H9 (cell line): ENCODE measurements at regions not wholly inside any gene's neighbourhood (a gene's known extent, or its start where the extent isn't known, plus 50 kb on each side); places are given as distances from the start of the nearest gene placed in this dataset.

ENCODE experiments used
- DNase-seq: peaks from one replicate; pipeline ENCODE4 v3.0.0-alpha.2; 2017
- H2AFZ ChIP-seq: one replicate; pipeline ENCODE4 v1.6.1; 2013; ENCODE audit warnings: mild to moderate bottlenecking, low read length, control low read depth, moderate library complexity
- H2AK5ac ChIP-seq: 2 replicates; pipeline ENCODE4 v1.6.1; 2013; ENCODE audit warnings: low read length, control low read depth, mixed read lengths; ENCODE audit not compliant: insufficient read length
- H2BK120ac ChIP-seq: one replicate; pipeline ENCODE4 v1.6.1; 2013; ENCODE audit warnings: low read depth, mild to moderate bottlenecking, low read length, control low read depth, inconsistent platforms; ENCODE audit not compliant: poor library complexity, severe bottlenecking
- H2BK12ac ChIP-seq: 2 replicates; pipeline ENCODE4 v1.6.1; 2013; ENCODE audit warnings: low read length, control low read depth, mixed read lengths, low read depth; ENCODE audit not compliant: insufficient read length
- H2BK15ac ChIP-seq: 2 replicates; pipeline ENCODE4 v1.6.1; 2013; ENCODE audit warnings: low read depth, low read length, control low read depth
- H2BK20ac ChIP-seq: one replicate; pipeline ENCODE4 v1.6.1; 2013; ENCODE audit warnings: low read depth, mild to moderate bottlenecking, low read length, control low read depth, inconsistent platforms; ENCODE audit not compliant: poor library complexity, severe bottlenecking
- H2BK5ac ChIP-seq: 2 replicates; pipeline ENCODE4 v1.6.1; 2013; ENCODE audit warnings: low read length, control low read depth, mixed read lengths; ENCODE audit not compliant: insufficient read length
- H3K14ac ChIP-seq: 2 replicates; pipeline ENCODE4 v1.6.1; 2013; ENCODE audit warnings: low read length, control low read depth; ENCODE audit not compliant: insufficient read depth
- H3K18ac ChIP-seq: 2 replicates; pipeline ENCODE4 v1.6.1; 2013; ENCODE audit warnings: low read depth, mild to moderate bottlenecking, mixed read lengths, low read length, control low read depth; ENCODE audit not compliant: insufficient read length
- H3K23ac ChIP-seq: 2 replicates; pipeline ENCODE4 v1.6.1; 2013; ENCODE audit warnings: low read length, control low read depth, mixed read lengths, low read depth; ENCODE audit not compliant: insufficient read length
- H3K23me2 ChIP-seq: 2 replicates; pipeline ENCODE4 v1.6.1; 2013; ENCODE audit warnings: low read depth, mild to moderate bottlenecking, mixed read lengths, low read length, control low read depth; ENCODE audit not compliant: insufficient read length, poor library complexity, severe bottlenecking
- H3K27ac ChIP-seq: 2 replicates; pipeline ENCODE4 v1.5.1; 2013; ENCODE audit warnings: low read length, control low read depth, mixed read lengths, low read depth; ENCODE audit not compliant: insufficient read length
- H3K27me3 ChIP-seq: 2 replicates; pipeline ENCODE4 v1.6.1; 2013; ENCODE audit warnings: low read length, control low read depth, inconsistent platforms; ENCODE audit not compliant: insufficient read depth
- H3K4ac ChIP-seq: 2 replicates; pipeline ENCODE4 v1.6.1; 2013; ENCODE audit warnings: low read depth, mild to moderate bottlenecking, control low read depth, inconsistent platforms, low read length, moderate library complexity
- H3K4me1 ChIP-seq: 2 replicates; pipeline ENCODE4 v1.6.1; 2013; ENCODE audit warnings: low read length, control low read depth, inconsistent platforms; ENCODE audit not compliant: insufficient read depth
- H3K4me2 ChIP-seq: 2 replicates; pipeline ENCODE4 v1.6.1; 2013; ENCODE audit warnings: low read length, control low read depth, mixed read lengths; ENCODE audit not compliant: insufficient read length, insufficient read depth
- H3K56ac ChIP-seq: 2 replicates; pipeline ENCODE4 v1.6.1; 2013; ENCODE audit warnings: low read depth, mild to moderate bottlenecking, mixed read lengths, low read length, control low read depth; ENCODE audit not compliant: insufficient read length
- H3K79me1 ChIP-seq: 2 replicates; pipeline ENCODE4 v1.6.1; 2013; ENCODE audit warnings: low read depth, mild to moderate bottlenecking, moderate library complexity, low read length, control low read depth, inconsistent platforms; ENCODE audit not compliant: insufficient read depth, poor library complexity, severe bottlenecking
- H3K79me2 ChIP-seq: 2 replicates; pipeline ENCODE4 v1.6.1; 2013; ENCODE audit warnings: low read length, control low read depth, inconsistent platforms; ENCODE audit not compliant: insufficient read depth
- H3K9ac ChIP-seq: 2 replicates; pipeline ENCODE4 v1.6.1; 2013; ENCODE audit warnings: low read length, control low read depth, mixed read lengths; ENCODE audit not compliant: insufficient read length; ENCODE audit errors: extremely low read depth
- H3K9me3 ChIP-seq: one replicate; pipeline ENCODE4 v1.6.1; 2013; ENCODE audit warnings: low read depth, low read length, inconsistent platforms; ENCODE audit not compliant: control insufficient read depth
- H3T11ph ChIP-seq: one replicate; pipeline ENCODE4 v1.6.1; 2013; ENCODE audit warnings: mild to moderate bottlenecking, low read length, control low read depth, inconsistent platforms
- H4K20me1 ChIP-seq: one replicate; pipeline ENCODE4 v1.6.1; 2013; ENCODE audit not compliant: control insufficient read depth, insufficient read length, insufficient read depth
- H4K5ac ChIP-seq: 2 replicates; pipeline ENCODE4 v1.6.1; 2013; ENCODE audit warnings: low read depth, mild to moderate bottlenecking, mixed read lengths, low read length, control low read depth; ENCODE audit not compliant: insufficient read length
- H4K8ac ChIP-seq: replicated peaks from 2 replicates; pipeline ENCODE4 v1.6.1; 2013; ENCODE audit warnings: low read length, control low read depth, mixed read lengths, low read depth; ENCODE audit not compliant: insufficient read length
- H4K91ac ChIP-seq: 2 replicates; pipeline ENCODE4 v1.6.1; 2013; ENCODE audit warnings: low read depth, mild to moderate bottlenecking, moderate library complexity, mixed read lengths, low read length, control low read depth; ENCODE audit not compliant: insufficient read length
- H3K27ac Mint-ChIP-seq, 3 experiments: 2 replicates in 2 of 3; 3 replicates in 1 of 3; pipeline ENCODE4 v1.8.0; 2020 to 2021; ENCODE audit warnings: mixed read lengths in 3 of 3, mild to moderate bottlenecking in 1 of 3, moderate library complexity in 1 of 3
- H3K27me3 Mint-ChIP-seq: 2 replicates; pipeline ENCODE4 v1.8.0; 2021; ENCODE audit warnings: low read depth, mild to moderate bottlenecking, moderate library complexity, mixed read lengths
- H3K36me3 Mint-ChIP-seq, 3 experiments: 2 replicates in 2 of 3; 3 replicates in 1 of 3; pipeline ENCODE4 v1.8.0; 2020 to 2021; ENCODE audit warnings: low read depth in 3 of 3, mixed read lengths in 3 of 3; ENCODE audit not compliant: insufficient read depth in 1 of 3
- H3K4me1 Mint-ChIP-seq, 2 experiments: 2 replicates each; pipeline ENCODE4 v1.8.0; 2020; ENCODE audit warnings: mixed read lengths in 2 of 2
- H3K4me3 Mint-ChIP-seq, 2 experiments: 2 replicates in 1 of 2; 3 replicates in 1 of 2; pipeline ENCODE4 v1.8.0; 2020 to 2021; ENCODE audit warnings: mild to moderate bottlenecking in 2 of 2, mixed read lengths in 2 of 2, moderate library complexity in 1 of 2
- H3K9me3 Mint-ChIP-seq, 2 experiments: 2 replicates in 1 of 2; 3 replicates in 1 of 2; pipeline ENCODE4 v1.8.0; 2020; ENCODE audit warnings: mild to moderate bottlenecking in 2 of 2, mixed read lengths in 2 of 2, moderate library complexity in 1 of 2
- WGBS: extraction: QIAGEN DNeasy Blood & Tissue Kit; methylation state at CpG from one replicate; pipeline ENCODE4 v1.1.7; 2013; ENCODE audit warnings: missing lambda C conversion rate, low lambda C conversion rate, mixed read lengths; ENCODE audit not compliant: insufficient read length; ENCODE audit errors: extremely low coverage; 5-methylcytosine and 5-hydroxymethylcytosine counted together
- TF ChIP-seq, protein P1 (sequence below): fragments of 200-600 bp; sonication (generic); conservative IDR thresholded peaks from 3 replicates; pipeline ENCODE4 v1.8.0; 2021; ENCODE audit warnings: antibody characterized with exemption, mild to moderate bottlenecking

DNA sequence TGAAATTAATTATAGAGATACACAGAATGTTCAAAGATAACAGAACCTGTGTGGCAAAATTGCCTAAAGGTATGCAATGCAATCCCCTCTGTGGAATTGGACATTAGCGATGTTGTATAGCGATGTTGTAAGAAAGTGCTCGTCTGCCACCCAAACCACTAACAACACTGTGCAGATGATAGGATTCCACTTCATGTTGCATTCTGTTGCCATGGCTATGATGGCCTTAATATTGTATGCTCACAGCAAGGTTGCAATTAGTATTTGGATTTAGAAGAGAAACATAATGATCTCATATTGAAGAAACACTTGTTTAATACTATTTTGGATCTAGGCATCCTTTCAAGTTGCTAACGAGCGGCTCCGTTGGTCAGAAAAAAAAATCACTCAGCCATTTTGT is 260.3 kb downstream of the BCAT1 start:
- Histone ChIP-seq H3K27me3 (no peaks in the 10 kb centered on the region), H3K9ac (no peak overlapping the region), H2AFZ (no peak overlapping the region), H3K23ac (no peak overlapping the region), H2BK20ac (no peak overlapping the region), H3K4me2 (no peak overlapping the region), H3K79me1 (no peaks in the 10 kb centered on the region), H2BK15ac (no peak overlapping the region), H2AK5ac (no peak overlapping the region), H4K8ac (no peak overlapping the region), H4K5ac (no peak overlapping the region), H3K18ac (no peak overlapping the region), H3T11ph (no peak overlapping the region), H4K20me1 (no peaks in the 10 kb centered on the region), H3K79me2 (no peaks in the 10 kb centered on the region), H3K27ac (no peak overlapping the region), H2BK5ac (no peak overlapping the region), H3K14ac (no peak overlapping the region), H3K4me1 (peaks cover 4% of the 10 kb centered on the region; the same call in 1 of the 2 replicates), H3K56ac (no peak overlapping the region), H3K9me3 (no peaks in the 10 kb centered on the region), H2BK120ac (no peak overlapping the region), H2BK12ac (no peak overlapping the region), H3K23me2 (no peaks in the 10 kb centered on the region), H4K91ac (no peak overlapping the region), H3K4ac (no peak overlapping the region)
- H3K4me3 Mint-ChIP-seq: no peak overlapping the region
- peaks cover 17 to 19% of the 10 kb centered on the region in 2 experiments for H3K4me1 Mint-ChIP-seq
- no peak overlapping the region for H3K27ac Mint-ChIP-seq
- no CpG with 5 or more reads among the region's 6 CpGs for WGBS
- no peaks in the 10 kb centered on the region for H3K36me3 Mint-ChIP-seq
- TF ChIP-seq, protein P1, sequence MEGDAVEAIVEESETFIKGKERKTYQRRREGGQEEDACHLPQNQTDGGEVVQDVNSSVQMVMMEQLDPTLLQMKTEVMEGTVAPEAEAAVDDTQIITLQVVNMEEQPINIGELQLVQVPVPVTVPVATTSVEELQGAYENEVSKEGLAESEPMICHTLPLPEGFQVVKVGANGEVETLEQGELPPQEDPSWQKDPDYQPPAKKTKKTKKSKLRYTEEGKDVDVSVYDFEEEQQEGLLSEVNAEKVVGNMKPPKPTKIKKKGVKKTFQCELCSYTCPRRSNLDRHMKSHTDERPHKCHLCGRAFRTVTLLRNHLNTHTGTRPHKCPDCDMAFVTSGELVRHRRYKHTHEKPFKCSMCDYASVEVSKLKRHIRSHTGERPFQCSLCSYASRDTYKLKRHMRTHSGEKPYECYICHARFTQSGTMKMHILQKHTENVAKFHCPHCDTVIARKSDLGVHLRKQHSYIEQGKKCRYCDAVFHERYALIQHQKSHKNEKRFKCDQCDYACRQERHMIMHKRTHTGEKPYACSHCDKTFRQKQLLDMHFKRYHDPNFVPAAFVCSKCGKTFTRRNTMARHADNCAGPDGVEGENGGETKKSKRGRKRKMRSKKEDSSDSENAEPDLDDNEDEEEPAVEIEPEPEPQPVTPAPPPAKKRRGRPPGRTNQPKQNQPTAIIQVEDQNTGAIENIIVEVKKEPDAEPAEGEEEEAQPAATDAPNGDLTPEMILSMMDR: no peak
- peaks cover 0 to 9% of the 10 kb centered on the region in 2 experiments; a peak in 3 of 5 replicates for H3K9me3 Mint-ChIP-seq
- DNase-seq: no peak
- H3K27me3 Mint-ChIP-seq: no peaks in the 10 kb centered on the region
